ENCODE measurements at regions not wholly inside any gene's neighbourhood (a gene's known extent, or its start where the extent isn't known, plus 50 kb on each side); places are given as distances from the start of the nearest gene placed in this dataset.

- no peak overlapping the region for H3K4ac ChIP-seq (replicated peaks; ENCODE audit: insufficient read length, low read depth, low read length)
- POLR2A ChIA-PET (ENCODE audit: partially characterized antibody): no interaction called here
- H4K5ac ChIP-seq (ENCODE audit: insufficient read length, low read depth, low read length): no peak overlapping the region
- H4K20me1 ChIP-seq (replicated peaks in 1 of 2; ENCODE audit: control insufficient read depth in 1 of 2, insufficient read depth in 2 of 2, low read length in 2 of 2): no peaks in the 10 kb centered on the region
- TF ChIP-seq POU5F1 (IDR thresholded peaks at IDR 0.05; ENCODE audit: low read depth, low read length): no peak
- H2BK5ac ChIP-seq (ENCODE audit: low read depth, low read length): no peak overlapping the region
- no peak overlapping the region for H4K8ac ChIP-seq (ENCODE audit: extremely low read depth, insufficient read depth, low read length)
- CTCF ChIA-PET (ENCODE audit: partially characterized antibody): interaction anchor here (1.6 to 4.3 kb wide), 2 partner anchors 12 to 14 kb away, joined by 4 to 21 read pairs; no protein-coding TSS in a partner anchor
- H3K4me2 ChIP-seq (ENCODE audit: insufficient read depth in 1 of 2, low read depth in 2 of 2, low read length in 2 of 2): no peak overlapping the region
- no peak overlapping the region for H3K14ac ChIP-seq (ENCODE audit: insufficient read length)
- H2BK20ac ChIP-seq (ENCODE audit: low read length): no peak overlapping the region
- H2BK15ac ChIP-seq (ENCODE audit: low read length): no peak overlapping the region
- no peak overlapping the region for H3K9ac ChIP-seq (replicated peaks in 1 of 4; ENCODE audit: extremely low read depth in 1 of 4, low read depth in 3 of 4, low read length in 3 of 4)
- no peak overlapping the region for H3K27ac ChIP-seq (ENCODE audit: low read depth, low read length)
- H2BK120ac ChIP-seq (replicated peaks; ENCODE audit: low read depth, low read length): no peak overlapping the region
- no peak overlapping the region for H4K91ac ChIP-seq (replicated peaks; ENCODE audit: insufficient read length, low read length)
- H3K56ac ChIP-seq (replicated peaks; ENCODE audit: insufficient read length, low read depth, low read length): no peak overlapping the region
- H3K23ac ChIP-seq (ENCODE audit: insufficient read length): no peak overlapping the region
- H3K27me3 ChIP-seq (replicated peaks in 1 of 4; ENCODE audit: control insufficient read depth in 3 of 4, extremely low read depth in 1 of 4, insufficient read depth in 3 of 4, low read length in 3 of 4): no peaks in the 10 kb centered on the region
- H2BK12ac ChIP-seq (ENCODE audit: low read depth, low read length): no peak overlapping the region
- H3K4me1 ChIP-seq (replicated peaks in 1 of 4; ENCODE audit: control insufficient read depth in 3 of 4, insufficient read depth in 4 of 4, low read length in 3 of 4): no peaks in the 10 kb centered on the region
- 83% methylated on average over 8 of the region's 8 CpGs; no CpG with 5 or more reads in 1 of the 2 experiments for WGBS, 2 experiments (ENCODE audit: extremely low coverage in 1 of 2, insufficient coverage in 1 of 2, insufficient read length in 1 of 2, insufficient replicate concordance in 2 of 2, low coverage in 1 of 2, low lambda C conversion rate in 2 of 2, missing lambda C conversion rate in 1 of 2)
- no peak overlapping the region for H3K4me3 ChIP-seq (ENCODE audit: extremely low read depth in 1 of 4, insufficient read depth in 2 of 4, low read depth in 3 of 4, low read length in 4 of 4)
- no peak overlapping the region for H2AFZ ChIP-seq (ENCODE audit: low read length)
- H2AK5ac ChIP-seq (ENCODE audit: low read depth, low read length): no peak overlapping the region
- H3K79me1 ChIP-seq (ENCODE audit: low read depth, low read length): no peaks in the 10 kb centered on the region
- no peaks in the 10 kb centered on the region for H3K36me3 ChIP-seq (ENCODE audit: control insufficient read depth in 2 of 4, insufficient read depth in 4 of 4, low read length in 3 of 4)
- H3K23me2 ChIP-seq (ENCODE audit: low read depth, low read length): no peaks in the 10 kb centered on the region
- no peak for FAIRE-seq
- no peak overlapping the region for H3K18ac ChIP-seq (ENCODE audit: extremely low read depth, low read length)
- no peaks in the 10 kb centered on the region for H3K9me3 ChIP-seq (ENCODE audit: insufficient read depth in 2 of 2, low read depth in 1 of 2, low read length in 1 of 2)
- no peak for DNase-seq (ENCODE audit: low read depth in 1 of 2, low spot score in 2 of 2)
- no peaks in the 10 kb centered on the region for H3K79me2 ChIP-seq (ENCODE audit: control insufficient read depth in 1 of 2, insufficient read depth in 2 of 2, low read length in 2 of 2)
Observed at GRCh38 chr4:71241501-71242288, 97.1 kb upstream of the SLC4A4 start.
